ENCODE measurements at regions not wholly inside any gene's neighbourhood (a gene's known extent, or its start where the extent isn't known, plus 50 kb on each side); places are given as distances from the start of the nearest gene placed in this dataset.

GRCh38 chr2:215671691-215672090 is 235.8 kb upstream of the FN1 start:
- TF ChIP-seq CTCF (IDR thresholded peaks at IDR 0.05) (no peak), POLR2A (IDR thresholded peaks at IDR 0.05) (no peak)

Measured in body of pancreas (tissue), 4 donors.